HEK293 (cell line): ENCODE measurements at regions not wholly inside any gene's neighbourhood (a gene's known extent, or its start where the extent isn't known, plus 50 kb on each side); places are given as distances from the start of the nearest gene placed in this dataset.

Experiments used
- CTCF ChIA-PET: fragments of 350-600 bp; formaldehyde crosslinking; extraction: SDS; loops from one replicate; lab custom pipeline; 2021; ENCODE audit warnings: antibody characterized with exemption; lab: Yijun Ruan, JAX
- POLR2A ChIA-PET: fragments of 300-600 bp; formaldehyde crosslinking; extraction: SDS; loops from one replicate; lab custom pipeline; 2020; ENCODE audit warnings: antibody characterized with exemption, inconsistent platforms; lab: Yijun Ruan, JAX
- H3K27ac ChIP-seq: fragments of 200-500 bp; sonication (Bioruptor generic); 2 replicates; pipeline ENCODE4 v1.5.1; 2014; ENCODE audit warnings: low read depth, low read length, control low read depth, inconsistent platforms; ENCODE audit errors: extremely low read depth
- H3K36me3 ChIP-seq, 2 experiments: fragments of 200-500 bp in 1 of 2; sonication (Bioruptor generic) in 1 of 2; 1 replicate in 1 of 2; 2 replicates in 1 of 2; pipeline ENCODE4 v1.5.1; 2014 to 2017; ENCODE audit warnings: inconsistent platforms in 2 of 2, low read length in 2 of 2; ENCODE audit not compliant: control insufficient read depth in 2 of 2, insufficient read depth in 1 of 2
- H3K4me1 ChIP-seq: fragments of 200-500 bp; sonication (Bioruptor generic); 2 replicates; pipeline ENCODE4 v1.5.1; 2014; ENCODE audit warnings: mild to moderate bottlenecking, low read length, inconsistent platforms; ENCODE audit not compliant: control insufficient read depth, insufficient read depth
- H3K4me3 ChIP-seq: 2 replicates; pipeline ENCODE4 v1.5.1; 2011; ENCODE audit warnings: low read depth, mild to moderate bottlenecking, control low read depth, low read length, moderate library complexity
- H3K9me3 ChIP-seq: fragments of 200-500 bp; sonication (Bioruptor generic); 2 replicates; pipeline ENCODE4 v1.5.1; 2014; ENCODE audit warnings: low read depth, low read length, inconsistent platforms; ENCODE audit not compliant: control insufficient read depth, insufficient read depth
- AEBP2 ChIP-seq: fragments of 450-650 bp; formaldehyde crosslinking; IDR thresholded peaks from 2 replicates; pipeline ENCODE4 v1.5.1; 2016; ENCODE audit warnings: missing biosample characterization, missing genetic modification characterization, borderline replicate concordance
- KLF17 ChIP-seq: fragments of 450-650 bp; formaldehyde crosslinking; IDR thresholded peaks from 2 replicates; pipeline ENCODE4 v1.5.1; 2016; ENCODE audit warnings: missing biosample characterization, missing genetic modification characterization
- KLF8 ChIP-seq: fragments of 450-650 bp; formaldehyde crosslinking; IDR thresholded peaks from 2 replicates; pipeline ENCODE4 v1.5.1; 2016; ENCODE audit warnings: missing biosample characterization, missing genetic modification characterization
- PRDM1 ChIP-seq: fragments of 450-650 bp; formaldehyde crosslinking; IDR thresholded peaks from 2 replicates; pipeline ENCODE4; 2016; ENCODE audit warnings: missing biosample characterization, missing genetic modification characterization
- ZIC2 ChIP-seq: fragments of 450-650 bp; formaldehyde crosslinking; IDR thresholded peaks from 2 replicates; pipeline ENCODE4 v1.5.1; 2016; ENCODE audit warnings: missing biosample characterization, missing genetic modification characterization
- ZNF10 ChIP-seq: fragments of 450-650 bp; formaldehyde crosslinking; IDR thresholded peaks from 2 replicates; pipeline ENCODE4 v1.5.1; 2017; ENCODE audit warnings: missing biosample characterization, missing genetic modification characterization
- ZNF121 ChIP-seq: fragments of 450-650 bp; formaldehyde crosslinking; IDR thresholded peaks from 2 replicates; pipeline ENCODE4 v1.5.1; 2016; ENCODE audit warnings: missing biosample characterization, missing genetic modification characterization
- ZNF133 ChIP-seq: fragments of 450-650 bp; formaldehyde crosslinking; IDR thresholded peaks from 2 replicates; pipeline ENCODE4 v1.5.1; 2016; ENCODE audit warnings: missing biosample characterization, missing genetic modification characterization
- ZNF148 ChIP-seq: fragments of 450-650 bp; formaldehyde crosslinking; IDR thresholded peaks from 2 replicates; pipeline ENCODE4 v1.5.0; 2017; ENCODE audit warnings: missing biosample characterization, missing genetic modification characterization, borderline replicate concordance
- ZNF2 ChIP-seq: fragments of 450-650 bp; formaldehyde crosslinking; IDR thresholded peaks from 2 replicates; pipeline ENCODE4 v1.5.1; 2016; ENCODE audit warnings: missing biosample characterization, missing genetic modification characterization
- ZNF202 ChIP-seq: fragments of 450-650 bp; formaldehyde crosslinking; IDR thresholded peaks from 2 replicates; pipeline ENCODE4 v1.5.1; 2016; ENCODE audit warnings: missing biosample characterization, missing genetic modification characterization, borderline replicate concordance
- ZNF214 ChIP-seq: fragments of 450-650 bp; formaldehyde crosslinking; IDR thresholded peaks from 2 replicates; pipeline ENCODE4 v1.5.1; 2017; ENCODE audit warnings: missing biosample characterization, mild to moderate bottlenecking, missing genetic modification characterization, borderline replicate concordance
- ZNF248 ChIP-seq: fragments of 450-650 bp; formaldehyde crosslinking; IDR thresholded peaks from 2 replicates; pipeline ENCODE4 v1.5.1; 2017; ENCODE audit warnings: missing biosample characterization, missing genetic modification characterization
- ZNF311 ChIP-seq: fragments of 450-650 bp; formaldehyde crosslinking; IDR thresholded peaks from 2 replicates; pipeline ENCODE4 v1.5.1; 2017; ENCODE audit warnings: missing biosample characterization, missing genetic modification characterization, borderline replicate concordance
- ZNF324 ChIP-seq: fragments of 450-650 bp; formaldehyde crosslinking; IDR thresholded peaks from 2 replicates; pipeline ENCODE4 v1.5.1; 2016; ENCODE audit warnings: missing biosample characterization, missing genetic modification characterization
- ZNF391 ChIP-seq: fragments of 450-650 bp; formaldehyde crosslinking; IDR thresholded peaks from 2 replicates; pipeline ENCODE4 v1.5.1; 2016; ENCODE audit warnings: low read depth, missing biosample characterization, missing genetic modification characterization, borderline replicate concordance
- ZNF404 ChIP-seq: fragments of 450-650 bp; formaldehyde crosslinking; IDR thresholded peaks from 2 replicates; pipeline ENCODE4 v1.5.1; 2017; ENCODE audit warnings: missing biosample characterization, missing genetic modification characterization
- ZNF513 ChIP-seq: fragments of 450-650 bp; IDR thresholded peaks from 2 replicates; pipeline ENCODE4 v1.5.1; 2018; ENCODE audit warnings: missing biosample characterization, missing genetic modification characterization
- ZNF555 ChIP-seq: fragments of 450-650 bp; formaldehyde crosslinking; conservative IDR thresholded peaks from 2 replicates; pipeline ENCODE4 v1.5.1; 2017; ENCODE audit warnings: missing biosample characterization, mild to moderate bottlenecking, missing genetic modification characterization, inconsistent platforms
- ZNF558 ChIP-seq: fragments of 450-650 bp; formaldehyde crosslinking; IDR thresholded peaks from 2 replicates; pipeline ENCODE4 v1.5.1; 2016; ENCODE audit warnings: missing biosample characterization, missing genetic modification characterization
- ZNF561 ChIP-seq: fragments of 450-650 bp; IDR thresholded peaks from 2 replicates; pipeline ENCODE4 v1.5.1; 2018; ENCODE audit warnings: missing biosample characterization, missing genetic modification characterization, borderline replicate concordance
- ZNF600 ChIP-seq: fragments of 450-650 bp; formaldehyde crosslinking; IDR thresholded peaks from 2 replicates; pipeline ENCODE4 v1.5.1; 2016; ENCODE audit warnings: missing biosample characterization, missing genetic modification characterization
- ZNF624 ChIP-seq: fragments of 450-650 bp; formaldehyde crosslinking; IDR thresholded peaks from 2 replicates; pipeline ENCODE4 v1.5.1; 2017; ENCODE audit warnings: missing biosample characterization, missing genetic modification characterization
- ZNF658 ChIP-seq: fragments of 450-650 bp; formaldehyde crosslinking; IDR thresholded peaks from 2 replicates; pipeline ENCODE4; 2016; ENCODE audit warnings: missing biosample characterization, missing genetic modification characterization
- ZNF692 ChIP-seq: fragments of 450-650 bp; formaldehyde crosslinking; IDR thresholded peaks from 2 replicates; pipeline ENCODE4 v1.5.1; 2016; ENCODE audit warnings: missing biosample characterization, missing genetic modification characterization
- ZXDB ChIP-seq: fragments of 450-650 bp; formaldehyde crosslinking; IDR thresholded peaks from 2 replicates; pipeline ENCODE4 v1.5.1; 2016; ENCODE audit warnings: missing biosample characterization, missing genetic modification characterization

GRCh38 chr15:95857758-95858157 is 472.7 kb upstream of the NR2F2 start:
- H3K36me3 ChIP-seq = no peaks in the 10 kb centered on the region
- POLR2A ChIA-PET = no interaction called here
- no peak overlapping the region for H3K4me3 ChIP-seq
- H3K9me3 ChIP-seq = no peaks in the 10 kb centered on the region
- no peak overlapping the region for H3K27ac ChIP-seq
- H3K4me1 ChIP-seq = no peaks in the 10 kb centered on the region
- CTCF ChIA-PET = no interaction called here
- TF ChIP-seq ZNF658 (tag by site-specific recombination) (no peak), ZNF121 (tag by site-specific recombination) (no peak), ZNF202 (tag by site-specific recombination) (no peak), ZNF692 (tag by site-specific recombination) (no peak), KLF8 (tag by site-specific recombination) (no peak), ZXDB (no peak), ZNF2 (tag by site-specific recombination) (no peak), ZNF624 (tag by site-specific recombination) (no peak), ZNF148 (no peak), ZNF555 (no peak), ZNF404 (no peak), ZNF558 (tag by site-specific recombination) (no peak), ZNF133 (no peak)

- no peaks in the 10 kb centered on the region for H3K9me3 ChIP-seq
- POLR2A ChIA-PET = no interaction called here
- H3K4me3 ChIP-seq = no peak overlapping the region
- CTCF ChIA-PET = interaction anchor here (0.7 kb wide), 1 partner anchor 167 kb away, joined by 4 read pairs; no protein-coding TSS in a partner anchor
- no peak overlapping the region for H3K27ac ChIP-seq
- no peaks in the 10 kb centered on the region for H3K36me3 ChIP-seq
- TF ChIP-seq ZNF214 (tag by site-specific recombination) (no peak), ZNF513 (tag by site-specific recombination) (peak; percentile 98), AEBP2 (no peak)
- no peaks in the 10 kb centered on the region for H3K4me1 ChIP-seq
Measured at GRCh38 chr15:95860406-95860805, 470.1 kb upstream of the NR2F2 start.

- Histone ChIP-seq H3K4me1 (peaks cover 12% of the 10 kb centered on the region), H3K9me3 (no peaks in the 10 kb centered on the region), H3K27ac (no peak overlapping the region), H3K36me3 (no peaks in the 10 kb centered on the region), H3K4me3 (no peak overlapping the region)
- ChIA-PET CTCF (interaction anchor here (1.1 kb wide), 1 partner anchor 10 kb away, joined by 3 read pairs; no protein-coding TSS in a partner anchor), POLR2A (no interaction called here)
- TF ChIP-seq ZNF10 (tag by site-specific recombination) (no peak), ZNF248 (tag by site-specific recombination) (no peak), ZNF324 (tag by site-specific recombination) (no peak), ZNF561 (tag by site-specific recombination) (no peak), ZNF600 (no peak), ZIC2 (tag by site-specific recombination) (no peak), ZNF311 (tag by site-specific recombination) (no peak), KLF17 (tag by site-specific recombination) (no peak), PRDM1 (tag by site-specific recombination) (no peak), ZNF391 (tag by site-specific recombination) (no peak)
Measured at GRCh38 chr15:95864467-95864886, 466.0 kb upstream of the NR2F2 start.
